DND-41 (cell line): ENCODE measurements at regions not wholly inside any gene's neighbourhood (a gene's known extent, or its start where the extent isn't known, plus 50 kb on each side); places are given as distances from the start of the nearest gene placed in this dataset.

ENCODE experiments used
- CTCF ChIP-seq: IDR thresholded peaks from 2 replicates; pipeline ENCODE4 v1.5.1; 2012; ENCODE audit warnings: borderline replicate concordance, low read length, moderate library complexity, mild to moderate bottlenecking; ENCODE audit not compliant: poor library complexity, severe bottlenecking; ENCODE audit errors: extremely low read depth
- EZH2 ChIP-seq: IDR thresholded peaks from 3 replicates; pipeline ENCODE4 v1.6.1; 2012; ENCODE audit warnings: borderline replicate concordance, low read depth, mild to moderate bottlenecking, moderate library complexity, low read length, inconsistent platforms; ENCODE audit not compliant: severe bottlenecking

DNA sequence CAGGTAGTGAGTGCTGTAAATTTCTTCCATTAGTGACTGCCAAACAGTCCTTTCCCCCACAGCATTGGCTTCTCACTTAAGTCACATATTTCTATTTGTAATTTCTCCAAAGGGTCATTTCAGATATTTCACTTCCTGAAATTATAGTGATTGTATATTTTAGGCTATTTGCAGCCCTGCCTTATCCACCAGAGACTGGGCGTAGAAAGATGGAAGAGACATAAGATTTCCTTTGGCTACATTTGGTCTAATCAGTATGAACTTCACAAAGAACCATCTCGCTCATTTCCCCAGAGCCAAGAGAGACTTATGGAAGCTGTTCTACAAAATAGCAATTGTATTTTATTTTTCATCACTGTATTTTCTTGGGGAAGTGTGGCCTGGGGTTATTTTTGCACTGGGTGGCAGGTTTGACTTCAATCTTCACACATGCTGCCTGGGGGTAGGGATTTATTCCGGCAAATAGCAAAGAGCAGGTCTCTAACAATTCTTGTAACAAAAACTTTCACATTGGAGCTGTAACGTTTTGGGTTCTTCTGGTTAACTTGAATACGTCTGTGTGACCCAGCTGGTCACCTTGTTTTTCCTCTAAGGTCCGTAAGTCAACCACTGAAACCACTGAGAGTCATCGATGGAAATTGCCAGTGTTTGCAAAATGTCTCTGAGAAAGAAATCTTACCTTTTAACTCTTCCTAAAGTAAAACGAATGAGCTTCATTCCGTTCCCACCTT, 170.6 kb upstream of the SERPINE2 start:
- TF ChIP-seq CTCF = no peak
- no peak for TF ChIP-seq EZH2
